ENCODE measurements at regions not wholly inside any gene's neighbourhood (a gene's known extent, or its start where the extent isn't known, plus 50 kb on each side); places are given as distances from the start of the nearest gene placed in this dataset.
"Not testable (repeated sequence)": the region's sequence is repeated elsewhere in the genome, so short reads cannot be mapped to it uniquely, and the experiment has no call there.

DNA sequence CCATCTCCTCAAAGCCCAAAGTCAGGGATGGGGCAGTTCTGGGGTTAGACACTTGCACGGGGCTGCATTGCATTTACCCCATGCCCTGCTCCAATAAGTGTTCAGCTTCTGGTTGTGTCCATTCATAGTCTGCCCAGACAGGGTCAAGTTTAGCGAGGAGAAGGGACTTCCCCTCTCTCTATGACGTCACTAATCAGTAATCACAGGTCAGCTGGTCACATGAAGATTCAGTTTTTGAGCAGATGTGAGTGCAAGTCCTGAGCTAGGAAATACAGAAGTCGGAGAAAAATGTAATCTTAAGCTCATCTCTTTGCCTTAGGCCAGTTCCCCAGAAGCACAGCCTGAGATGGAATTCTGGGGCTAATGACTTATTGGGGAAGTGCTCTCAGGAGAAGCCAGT lies 310.1 kb downstream of the TSHZ3 start:
- no peak for DNase-seq (ENCODE audit: low read depth)

GRCh38 chr19:31037286-31037980 lies 311.8 kb downstream of the TSHZ3 start:
- no peak for DNase-seq (ENCODE audit: low read depth)

DNA sequence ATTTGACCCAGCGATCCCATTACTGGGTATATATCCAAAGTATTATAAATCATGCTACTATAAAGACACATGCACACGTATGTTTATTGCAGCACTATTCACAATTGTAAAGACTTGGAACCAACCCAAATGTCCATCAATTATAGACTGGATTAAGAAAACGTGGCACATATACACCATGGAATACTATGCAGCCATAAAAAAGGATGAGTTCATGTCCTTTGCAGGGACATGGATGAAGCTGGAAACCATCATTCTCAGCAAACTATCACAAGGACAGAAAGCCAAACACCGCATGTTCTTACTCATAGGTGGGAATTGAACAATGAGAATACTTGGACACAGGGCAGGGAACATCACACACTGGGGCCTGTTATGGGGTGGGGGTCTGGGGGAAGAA lies 317.8 kb downstream of the TSHZ3 start:
- not testable (repeated sequence) for DNase-seq (ENCODE audit: low read depth)

DNA sequence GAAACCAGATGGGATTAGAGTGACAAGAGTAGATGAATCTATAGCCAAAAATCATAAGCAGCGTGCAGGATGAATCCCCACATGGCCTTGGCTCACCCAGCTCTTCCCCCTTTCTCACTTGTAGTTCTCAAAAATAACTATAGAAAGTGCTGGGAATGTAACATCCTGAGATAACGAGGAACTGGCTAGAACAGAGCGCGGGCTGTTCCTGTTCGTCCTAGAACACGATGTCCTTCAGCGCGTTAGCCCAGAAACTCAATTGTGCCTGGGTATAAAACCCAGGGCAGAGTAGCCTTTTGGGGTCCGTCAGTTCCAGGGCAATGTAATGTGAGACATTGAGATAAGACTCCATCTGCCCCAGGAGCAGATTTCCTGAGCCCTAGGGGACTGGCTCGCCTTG lies 326.2 kb downstream of the TSHZ3 start:
- DNase-seq (ENCODE audit: low read depth), result no peak

- no peak for DNase-seq (ENCODE audit: low read depth)
Measured at GRCh38 chr19:31018936-31019335, 330.3 kb downstream of the TSHZ3 start.

GRCh38 chr19:31015778-31016177 lies 333.5 kb downstream of the TSHZ3 start:
- no peak for DNase-seq (ENCODE audit: low read depth)

DNA sequence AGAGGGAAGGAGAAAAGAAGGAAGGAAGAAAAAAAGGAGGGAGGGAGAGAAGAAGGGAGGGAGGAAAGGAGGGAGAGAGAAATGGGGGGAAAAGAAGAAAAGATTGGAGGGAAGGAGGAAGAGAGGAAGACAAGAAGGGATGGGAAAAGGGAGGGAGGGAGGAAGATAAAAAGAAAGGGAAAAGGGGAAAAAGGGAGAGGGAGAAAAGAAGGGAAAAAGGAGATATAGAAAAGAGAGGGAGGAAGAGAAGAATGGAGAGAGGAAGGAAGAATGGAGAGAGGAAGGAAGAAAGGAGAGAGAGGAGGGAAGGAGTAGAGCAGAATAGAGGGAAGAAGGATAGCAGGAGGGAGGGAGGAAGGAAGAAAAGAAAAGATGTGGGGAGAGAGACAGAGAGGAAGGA lies 334.6 kb downstream of the TSHZ3 start:
- no peak for DNase-seq (ENCODE audit: low read depth)

DNA sequence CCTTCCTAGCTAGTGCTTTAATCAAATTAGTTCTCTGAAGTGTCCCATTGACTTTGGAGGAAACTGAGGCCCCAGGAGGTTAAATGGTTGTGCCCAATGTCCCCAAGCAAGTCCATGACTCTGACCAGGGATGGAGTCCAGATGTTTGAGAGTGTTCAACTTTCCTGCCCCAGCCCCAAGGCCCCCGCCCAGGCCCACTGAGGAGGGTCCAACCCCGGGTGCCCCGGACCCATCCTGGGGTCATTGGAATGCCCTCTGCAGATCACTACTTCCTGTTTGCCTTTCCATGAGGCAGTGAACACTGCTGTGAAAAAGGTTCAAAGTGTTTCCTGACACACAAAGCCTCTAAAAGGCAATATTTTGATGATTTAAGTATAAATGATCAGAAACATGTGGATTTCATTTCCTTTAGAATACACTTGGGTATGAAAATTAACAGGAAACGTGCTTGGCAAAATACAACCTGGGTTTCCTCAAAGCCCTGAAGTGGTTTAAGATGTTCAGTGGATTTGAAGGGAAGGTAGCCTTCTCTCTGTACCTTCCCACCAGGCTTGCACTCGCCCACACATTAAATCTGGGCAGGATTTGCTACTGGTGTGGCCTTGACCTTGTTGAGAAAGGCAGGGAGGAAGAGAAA lies 335.7 kb downstream of the TSHZ3 start:
- DNase-seq (ENCODE audit: low read depth), result no peak

DNA sequence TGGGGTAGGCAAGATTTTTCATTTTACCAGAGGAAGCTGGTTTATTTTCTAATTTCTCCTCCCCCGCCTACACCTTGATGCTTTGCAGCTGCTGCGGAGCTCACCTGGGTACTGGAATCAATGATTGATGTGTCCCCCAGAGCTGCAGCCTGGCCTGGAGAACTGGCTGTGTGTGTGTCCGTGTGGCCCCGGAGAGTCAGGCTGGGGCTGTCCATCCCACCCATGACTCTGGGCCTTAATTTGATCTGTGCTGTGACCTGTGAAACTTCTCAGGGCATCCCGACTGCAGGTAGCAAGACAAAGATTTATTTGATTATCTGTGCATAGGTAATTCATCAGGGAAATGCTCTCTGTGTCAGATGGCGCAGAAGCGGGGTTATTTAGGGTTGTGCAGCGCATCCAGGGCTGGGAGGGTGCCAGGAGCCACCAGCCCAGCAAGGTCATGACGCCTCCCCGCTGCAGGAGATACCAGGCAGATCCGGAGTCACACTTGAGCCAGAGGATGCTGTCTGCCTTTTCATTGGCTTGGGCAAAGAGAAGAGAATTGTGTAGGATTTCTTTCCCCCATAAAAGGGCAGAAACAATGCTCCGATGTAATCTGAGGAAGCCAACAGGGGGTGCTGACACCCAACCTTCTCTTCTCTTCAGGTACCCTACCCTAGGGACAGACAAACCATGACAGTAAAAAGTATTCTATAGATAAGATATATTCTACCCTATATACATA lies 346.6 kb downstream of the TSHZ3 start:
- no peak for DNase-seq (ENCODE audit: low read depth)

DNA sequence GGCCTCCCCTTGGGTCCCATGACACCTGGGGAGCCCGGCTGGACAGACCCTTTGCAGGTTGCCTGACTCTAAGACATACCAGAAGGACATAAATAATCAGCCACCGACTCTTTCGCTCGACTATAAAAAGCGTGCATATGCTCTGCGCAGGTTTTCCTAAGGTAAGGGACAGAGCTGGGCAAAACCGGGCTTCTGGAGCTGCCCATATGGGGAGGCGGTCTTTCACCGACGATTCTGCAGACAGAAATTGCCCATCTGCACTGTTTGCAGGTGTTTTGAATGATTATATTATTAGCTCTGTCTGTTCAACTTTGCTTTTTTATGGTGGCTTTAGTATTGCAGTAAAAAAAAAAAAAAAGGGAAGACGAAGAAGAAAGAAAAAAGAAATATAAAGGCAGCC lies 347.2 kb downstream of the TSHZ3 start:
- no peak for DNase-seq (ENCODE audit: low read depth)

GRCh38 chr19:31000913-31001312 lies 348.3 kb downstream of the TSHZ3 start:
- DNase-seq (ENCODE audit: low read depth), result no peak

- no peak for DNase-seq (ENCODE audit: low read depth)
Measured at GRCh38 chr19:30999726-31000125, 349.5 kb downstream of the TSHZ3 start.

DNA sequence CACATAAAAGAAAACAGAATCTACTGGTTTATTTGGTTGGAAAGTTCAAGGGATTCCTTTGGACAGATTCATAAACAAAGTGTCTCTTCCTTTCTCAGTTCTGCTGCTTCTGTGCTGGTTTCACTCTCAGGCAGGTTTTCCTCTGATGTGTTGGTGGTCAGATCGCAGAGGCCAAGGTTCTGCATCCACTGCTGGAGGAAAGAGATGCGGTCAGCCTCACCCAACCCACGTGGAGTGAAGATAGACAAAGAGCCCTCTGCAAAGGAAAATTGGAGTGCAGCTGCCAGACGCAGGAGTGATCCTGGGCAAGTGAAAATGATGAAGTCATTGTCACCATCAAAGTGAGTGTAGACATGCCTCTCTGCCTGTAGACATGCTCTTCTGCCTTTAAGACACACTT lies 352.0 kb downstream of the TSHZ3 start:
- DNase-seq (ENCODE audit: low read depth), result no peak

DNA sequence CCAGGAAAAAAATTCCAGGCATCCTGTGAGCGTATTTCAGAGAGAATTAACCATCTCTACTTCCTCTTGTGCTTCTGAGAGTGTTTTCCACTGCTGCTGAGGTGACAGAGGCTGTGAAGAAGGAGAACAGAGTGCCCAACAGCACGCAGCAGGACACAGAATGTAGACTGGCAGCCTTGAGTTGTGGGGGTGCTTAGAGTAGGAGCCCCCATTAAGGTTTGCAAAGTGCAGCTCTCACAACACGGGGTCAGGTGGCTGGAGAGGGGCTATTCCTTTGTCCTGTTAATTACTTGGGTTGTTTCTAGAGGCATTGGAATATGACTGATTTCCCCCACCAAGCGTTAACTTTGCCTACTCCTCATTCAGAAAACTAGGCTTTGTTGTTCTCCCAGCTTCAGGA lies 370.6 kb downstream of the TSHZ3 start:
- DNase-seq (ENCODE audit: low read depth), result no peak

DNA sequence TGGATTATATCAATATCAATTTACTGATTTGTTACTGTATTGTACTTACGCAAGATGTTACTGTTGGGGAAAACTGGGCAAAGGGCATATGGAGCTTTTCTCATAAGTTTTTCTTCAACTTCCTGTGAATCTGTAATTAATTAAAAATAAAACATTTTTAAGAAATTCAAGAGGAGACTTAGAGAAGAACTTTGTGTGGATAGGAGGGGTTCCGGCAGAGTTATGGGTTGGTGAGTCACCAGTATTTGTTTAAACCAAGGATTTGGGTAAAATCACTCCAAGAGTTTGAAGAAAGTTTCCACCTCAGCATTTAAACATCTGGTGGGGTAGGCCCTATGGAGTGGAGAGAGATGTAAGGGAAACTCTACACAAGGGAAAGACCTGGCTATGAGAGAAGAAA lies 379.6 kb downstream of the TSHZ3 start:
- no peak for DNase-seq (ENCODE audit: low read depth)

GRCh38 chr19:30968841-30969399 lies 380.3 kb downstream of the TSHZ3 start:
- no peak for DNase-seq (ENCODE audit: low read depth)

- DNase-seq (ENCODE audit: low read depth), result peak; percentile 44
Measured at GRCh38 chr19:30968210-30968609, 381.0 kb downstream of the TSHZ3 start.

DNA sequence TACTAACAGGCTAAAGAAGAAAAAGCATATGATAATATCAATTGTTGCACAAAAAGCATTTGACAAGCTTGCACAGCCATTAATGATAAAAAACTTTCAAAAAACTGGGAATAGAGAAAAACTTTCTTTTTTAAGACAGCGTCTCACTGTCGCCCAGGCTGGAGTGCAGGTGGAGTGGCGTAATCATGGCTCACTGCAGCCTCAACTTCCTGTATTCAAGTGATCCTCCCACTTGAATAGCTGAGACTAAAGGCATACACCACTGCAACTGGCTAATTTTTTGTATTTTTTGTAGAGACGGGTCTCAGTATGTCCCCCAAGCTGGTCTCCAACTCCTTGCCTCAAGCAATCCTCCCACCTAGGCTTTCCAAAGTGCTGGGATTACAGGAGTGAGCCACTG lies 382.8 kb downstream of the TSHZ3 start:
- DNase-seq (ENCODE audit: low read depth), result no peak

GRCh38 chr19:30959011-30959410 lies 390.2 kb downstream of the TSHZ3 start:
- DNase-seq (ENCODE audit: low read depth), result no peak

DNA sequence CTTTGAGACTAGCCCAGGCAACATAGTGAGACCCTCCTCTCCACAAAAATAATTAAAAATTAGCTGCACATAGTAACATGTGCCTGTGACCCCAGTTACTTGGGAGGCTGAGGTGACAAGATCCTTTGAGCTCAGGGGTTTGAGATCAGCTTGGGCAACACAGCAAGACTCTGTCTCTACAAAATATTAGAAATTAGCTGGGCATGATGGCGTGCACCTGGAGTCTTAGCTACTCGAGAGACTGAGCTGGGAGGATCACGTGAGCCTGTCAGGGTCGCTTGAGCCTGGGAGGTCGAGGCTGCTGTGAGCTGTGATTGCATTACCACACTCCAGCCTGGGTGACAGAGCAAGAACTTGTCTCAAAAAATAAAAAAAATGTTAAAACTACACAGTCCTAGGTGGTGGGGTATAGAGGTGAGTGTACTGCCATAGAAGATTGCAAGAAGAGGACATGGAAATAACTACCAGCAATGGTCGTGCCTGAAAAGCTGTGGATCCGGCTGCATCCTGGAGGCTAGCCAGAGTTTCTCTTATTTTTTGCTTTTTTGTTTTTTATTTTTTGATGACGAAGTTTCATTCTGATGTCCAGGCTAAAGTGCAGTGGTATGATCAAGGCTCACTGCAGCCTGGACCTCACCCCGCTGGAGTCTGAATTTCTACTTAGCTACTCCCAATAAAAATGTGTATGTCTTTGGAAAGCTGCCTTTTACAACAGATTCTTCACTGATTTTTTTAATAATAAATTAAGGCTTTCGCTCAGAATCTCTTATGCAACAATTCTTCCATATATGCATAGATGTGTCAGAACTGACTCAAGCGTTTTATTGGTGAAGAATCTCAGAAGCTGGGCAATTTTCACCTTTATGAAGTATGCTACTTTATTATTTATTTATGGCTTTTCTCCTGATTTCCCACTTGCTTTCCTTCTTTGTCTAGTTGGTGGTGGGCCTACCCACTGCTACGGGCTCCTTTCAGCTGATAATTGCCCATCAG lies 393.8 kb downstream of the TSHZ3 start:
- no peak for DNase-seq (ENCODE audit: low read depth)

GRCh38 chr19:30944276-30944932 lies 404.8 kb downstream of the TSHZ3 start:
- DNase-seq (ENCODE audit: low read depth), result not testable (repeated sequence)
